ENCODE measurements at regions not wholly inside any gene's neighbourhood (a gene's known extent, or its start where the extent isn't known, plus 50 kb on each side); places are given as distances from the start of the nearest gene placed in this dataset.

DNA sequence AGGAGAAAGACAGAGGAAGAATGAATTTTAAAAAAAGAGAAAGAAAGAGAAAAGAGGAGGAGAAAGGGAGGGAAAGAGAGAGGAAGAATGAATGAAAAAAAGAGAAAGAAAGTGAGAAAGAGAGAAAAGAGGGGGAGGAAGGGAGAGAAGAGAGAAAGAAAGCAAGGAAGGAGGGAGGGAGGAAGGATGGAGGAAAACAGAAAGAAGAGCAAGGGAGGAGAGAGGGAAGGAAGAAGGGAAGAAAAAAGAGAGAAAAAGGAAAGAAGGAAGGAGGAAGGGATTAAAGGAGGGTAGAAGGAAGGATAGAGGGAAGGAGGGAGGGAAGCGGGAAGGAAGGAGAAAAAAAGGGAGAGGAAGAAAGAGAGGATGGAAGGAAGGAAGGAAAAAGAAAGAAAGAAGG, 122.3 kb upstream of the ZNF507 start:
- no peak for TF ChIP-seq EZH2 (IDR thresholded peaks at IDR 0.05; ENCODE audit: borderline replicate concordance)
- no peak for TF ChIP-seq CTCF (IDR thresholded peaks at IDR 0.05; ENCODE audit: poor library complexity)
- no peak for TF ChIP-seq EZH2phosphoT487 (IDR thresholded peaks at IDR 0.05; ENCODE audit: low read depth, severe bottlenecking, unreplicated experiment)
- Histone ChIP-seq H3K4me3 (no peak overlapping the region), H4K20me1 (ENCODE audit: insufficient read depth, poor library complexity, severe bottlenecking) (no peaks in the 10 kb centered on the region), H3K36me3 (replicated peaks; ENCODE audit: insufficient read depth, low read depth) (no peaks in the 10 kb centered on the region), H3K79me2 (no peaks in the 10 kb centered on the region), H3K9me3 (ENCODE audit: low read depth) (no peaks in the 10 kb centered on the region), H3K27ac (no peak overlapping the region), H3K4me2 (no peak overlapping the region), H3K27me3 (peaks cover 33% of the 10 kb centered on the region), H2AFZ (no peak overlapping the region), H3K4me1 (ENCODE audit: insufficient read depth) (no peaks in the 10 kb centered on the region), H3K9me2 (replicated peaks; ENCODE audit: insufficient read depth) (no peaks in the 10 kb centered on the region)
- 89% methylated on average over 1 of the region's 1 CpG for WGBS (ENCODE audit: low lambda C conversion rate, missing lambda C conversion rate)
- no peak for DNase-seq (ENCODE audit: low spot score)

DNA sequence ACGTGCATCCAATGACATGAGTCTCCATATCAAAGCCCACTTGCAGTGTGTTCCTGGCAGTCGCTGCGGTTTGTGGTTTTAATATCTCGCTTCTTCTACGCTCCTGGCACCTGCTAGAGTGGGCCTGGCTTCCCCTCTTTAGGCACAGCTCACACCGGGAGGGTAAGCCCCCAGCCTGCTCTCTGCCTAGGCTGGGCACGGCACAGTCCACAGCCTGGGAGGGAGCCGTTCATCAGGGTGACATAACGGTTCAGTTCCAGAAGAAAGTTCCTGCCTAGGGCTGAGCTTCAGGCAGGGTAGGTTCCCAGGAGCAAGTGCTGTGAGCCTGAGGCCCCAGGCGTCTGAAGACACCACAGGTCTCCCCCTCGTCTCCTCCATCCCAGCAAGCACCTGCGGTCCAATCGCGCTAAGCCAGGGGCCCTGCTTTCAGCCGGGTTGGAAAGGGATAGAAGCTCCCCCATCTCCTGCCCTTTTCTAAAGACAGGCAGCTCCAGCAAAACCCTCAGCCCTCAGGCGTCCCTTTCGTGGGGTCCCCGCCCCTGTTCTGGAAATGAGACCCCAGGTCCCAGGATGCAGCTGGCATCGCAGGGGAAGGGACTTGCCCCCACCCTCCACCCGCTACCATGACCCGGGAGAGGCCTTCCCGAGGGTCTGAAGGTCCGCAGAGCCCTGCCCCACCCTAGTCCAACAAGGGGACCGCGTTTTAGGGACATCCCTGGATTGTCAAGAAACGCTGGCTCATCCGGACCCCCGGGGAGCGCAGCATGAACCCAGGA, 121.6 kb upstream of the ZNF507 start:
- H3K4me2 ChIP-seq, result peak overlapping the region; percentile 76
- H3K4me3 ChIP-seq, result no peak overlapping the region
- TF ChIP-seq CTCF (IDR thresholded peaks at IDR 0.05; ENCODE audit: poor library complexity), result no peak
- TF ChIP-seq EZH2 (IDR thresholded peaks at IDR 0.05; ENCODE audit: borderline replicate concordance), result no peak
- no peak for TF ChIP-seq EZH2phosphoT487 (IDR thresholded peaks at IDR 0.05; ENCODE audit: low read depth, severe bottlenecking, unreplicated experiment)
- no peaks in the 10 kb centered on the region for H3K79me2 ChIP-seq
- H3K9me3 ChIP-seq (ENCODE audit: low read depth), result no peaks in the 10 kb centered on the region
- DNase-seq (ENCODE audit: low spot score), result no peak
- H3K9me2 ChIP-seq (replicated peaks; ENCODE audit: insufficient read depth), result no peaks in the 10 kb centered on the region
- no peak overlapping the region for H3K27ac ChIP-seq
- no peak overlapping the region for H2AFZ ChIP-seq
- H3K4me1 ChIP-seq (ENCODE audit: insufficient read depth), result no peaks in the 10 kb centered on the region
- no peaks in the 10 kb centered on the region for H3K36me3 ChIP-seq (replicated peaks; ENCODE audit: insufficient read depth, low read depth)
- WGBS (ENCODE audit: low lambda C conversion rate, missing lambda C conversion rate), result 61% methylated on average over 23 of the region's 29 CpGs
- no peaks in the 10 kb centered on the region for H4K20me1 ChIP-seq (ENCODE audit: insufficient read depth, poor library complexity, severe bottlenecking)
- H3K27me3 ChIP-seq, result peaks cover 33% of the 10 kb centered on the region

DNA sequence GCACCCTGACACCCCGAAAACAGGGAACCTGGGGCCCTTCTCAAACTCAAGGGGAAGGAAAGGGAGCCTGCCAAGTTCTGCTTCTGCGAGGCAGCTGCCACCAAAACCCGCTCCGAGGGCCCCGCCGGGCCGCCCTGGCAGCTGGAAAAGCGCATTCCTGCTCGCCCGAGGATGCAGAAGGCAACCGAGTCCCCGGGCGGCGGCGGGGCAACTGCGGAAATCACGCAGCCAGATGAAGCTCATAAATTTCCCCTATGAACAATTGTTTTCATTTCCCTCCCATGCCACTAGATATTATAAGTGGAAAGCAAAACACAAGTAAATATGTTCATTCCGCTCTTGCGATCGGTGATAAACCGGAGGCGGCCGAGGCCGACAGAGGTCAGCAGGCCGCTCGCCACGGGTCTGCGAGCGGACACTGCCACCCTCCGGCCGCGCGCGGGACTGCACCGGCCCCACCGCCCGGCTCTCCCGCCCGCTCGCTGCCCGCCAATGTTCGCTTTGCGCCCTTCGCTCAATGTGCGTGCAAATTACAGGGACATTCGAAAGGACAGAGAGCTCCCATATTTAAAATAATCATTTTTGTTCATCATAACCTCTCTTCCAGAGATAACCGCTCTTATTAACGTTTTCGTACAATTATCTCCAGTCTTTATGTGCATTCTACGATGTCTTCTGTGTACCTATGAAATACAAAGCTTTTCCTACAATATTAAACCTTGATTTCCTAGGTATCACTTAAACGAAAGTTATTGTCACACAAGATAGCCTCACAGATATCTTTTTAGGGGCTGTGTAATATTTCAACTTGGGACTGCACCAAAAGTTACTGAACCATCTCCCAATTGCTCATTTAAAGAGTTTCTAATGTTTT, 120.8 kb upstream of the ZNF507 start:
- Histone ChIP-seq H3K79me2 (no peaks in the 10 kb centered on the region), H3K4me1 (ENCODE audit: insufficient read depth) (no peaks in the 10 kb centered on the region), H2AFZ (no peak overlapping the region), H3K4me3 (no peak overlapping the region), H3K4me2 (peak overlapping the region; percentile 76), H3K27me3 (peaks cover 34% of the 10 kb centered on the region), H4K20me1 (ENCODE audit: insufficient read depth, poor library complexity, severe bottlenecking) (no peaks in the 10 kb centered on the region), H3K36me3 (replicated peaks; ENCODE audit: insufficient read depth, low read depth) (no peaks in the 10 kb centered on the region), H3K9me2 (replicated peaks; ENCODE audit: insufficient read depth) (no peaks in the 10 kb centered on the region), H3K9me3 (ENCODE audit: low read depth) (no peaks in the 10 kb centered on the region), H3K27ac (no peak overlapping the region)
- TF ChIP-seq EZH2 (IDR thresholded peaks at IDR 0.05; ENCODE audit: borderline replicate concordance) (no peak), CTCF (IDR thresholded peaks at IDR 0.05; ENCODE audit: poor library complexity) (peak; percentile 97)
- WGBS (ENCODE audit: low lambda C conversion rate, missing lambda C conversion rate), result 11% methylated on average over 51 of the region's 51 CpGs
- DNase-seq (ENCODE audit: low spot score), result peak; percentile 77
